ENCODE measurements at regions not wholly inside any gene's neighbourhood (a gene's known extent, or its start where the extent isn't known, plus 50 kb on each side); places are given as distances from the start of the nearest gene placed in this dataset.

GRCh38 chr6:48977573-48977972 is 485.5 kb downstream of the MMUT start:
- Histone ChIP-seq H3K27ac (ENCODE audit: low read depth in 1 of 2, low read length in 2 of 2) (no peak overlapping the region), H3K4me1 (ENCODE audit: control insufficient read depth in 4 of 4, insufficient read depth in 4 of 4, low read length in 3 of 4) (no peaks in the 10 kb centered on the region), H3K36me3 (ENCODE audit: control insufficient read depth in 4 of 4, insufficient read depth in 3 of 4, low read depth in 1 of 4, low read length in 3 of 4) (no peaks in the 10 kb centered on the region), H3K4me3 (ENCODE audit: low read depth in 1 of 3, low read length in 3 of 3) (no peak overlapping the region), H3K9ac (ENCODE audit: low read depth in 1 of 2, low read length in 2 of 2) (no peak overlapping the region), H3K9me3 (ENCODE audit: control insufficient read depth in 4 of 4, low read length in 3 of 4) (no peaks in the 10 kb centered on the region), H3K27me3 (ENCODE audit: control insufficient read depth in 4 of 4, insufficient read depth in 4 of 4, low read length in 3 of 4) (no peaks in the 10 kb centered on the region)
- DNase-seq (ENCODE audit: low spot score), result no peak
- WGBS, result 59% methylated on average over 1 of the region's 1 CpG
- TF ChIP-seq ATF3 (IDR thresholded peaks at IDR 0.05) (no peak), HNF4A (conservative IDR thresholded peaks at IDR 0.05) (no peak), GABPA (IDR thresholded peaks at IDR 0.05 in 1 of 2, conservative IDR thresholded peaks at IDR 0.05 in 1 of 2) (no peak), TAF1 (conservative IDR thresholded peaks at IDR 0.05) (no peak), FOXA2 (IDR thresholded peaks at IDR 0.05) (no peak), HNF4G (IDR thresholded peaks at IDR 0.05) (no peak), FOXA1 (IDR thresholded peaks at IDR 0.05) (no peak), SP1 (IDR thresholded peaks at IDR 0.05) (no peak), NR2F2 (IDR thresholded peaks at IDR 0.05) (no peak), REST (IDR thresholded peaks at IDR 0.05) (no peak)

GRCh38 chr6:48973491-48973890 is 489.6 kb downstream of the MMUT start:
- Histone ChIP-seq H3K9ac (ENCODE audit: low read depth in 1 of 2, low read length in 2 of 2) (no peak overlapping the region), H3K36me3 (ENCODE audit: control insufficient read depth in 4 of 4, insufficient read depth in 3 of 4, low read depth in 1 of 4, low read length in 3 of 4) (no peaks in the 10 kb centered on the region), H3K9me3 (ENCODE audit: control insufficient read depth in 4 of 4, low read length in 3 of 4) (no peaks in the 10 kb centered on the region), H3K4me3 (ENCODE audit: low read depth in 1 of 3, low read length in 3 of 3) (no peak overlapping the region), H3K4me1 (ENCODE audit: control insufficient read depth in 4 of 4, insufficient read depth in 4 of 4, low read length in 3 of 4) (no peaks in the 10 kb centered on the region), H3K27me3 (ENCODE audit: control insufficient read depth in 4 of 4, insufficient read depth in 4 of 4, low read length in 3 of 4) (no peaks in the 10 kb centered on the region), H3K27ac (ENCODE audit: low read depth in 1 of 2, low read length in 2 of 2) (no peak overlapping the region)
- 55% methylated on average over 1 of the region's 1 CpG for WGBS
- DNase-seq (ENCODE audit: low spot score), result no peak
- TF ChIP-seq JUND (IDR thresholded peaks at IDR 0.05), result no peak
- TF ChIP-seq FOXA1 (IDR thresholded peaks at IDR 0.05), result no peak
- no peak for TF ChIP-seq SP1 (IDR thresholded peaks at IDR 0.05)
- TF ChIP-seq RAD21 (IDR thresholded peaks at IDR 0.05), result no peak
- TF ChIP-seq HNF4A (conservative IDR thresholded peaks at IDR 0.05), result no peak
- no peak for TF ChIP-seq TAF1 (conservative IDR thresholded peaks at IDR 0.05)
- no peak for TF ChIP-seq ATF3 (IDR thresholded peaks at IDR 0.05)
- TF ChIP-seq REST (IDR thresholded peaks at IDR 0.05), result no peak

All from liver (tissue), 7 donors.